ENCODE measurements at regions not wholly inside any gene's neighbourhood (a gene's known extent, or its start where the extent isn't known, plus 50 kb on each side); places are given as distances from the start of the nearest gene placed in this dataset.

- no peaks in the 10 kb centered on the region for H3K27me3 ChIP-seq
- intact Hi-C loops (cut with DNase I) = no loop called here
- no peak overlapping the region for H3K4me3 ChIP-seq
- H3K36me3 ChIP-seq (replicated peaks in 1 of 2; ENCODE audit: insufficient read depth in 1 of 2, low read depth in 2 of 2) = no peaks in the 10 kb centered on the region
- no peak overlapping the region for H3K27ac ChIP-seq
- DNase-seq = no peak
- ATAC-seq = no peak
- H3K9me3 ChIP-seq = no peaks in the 10 kb centered on the region
- TF ChIP-seq CTCF (IDR thresholded peaks at IDR 0.05) (no peak), POLR2A (IDR thresholded peaks at IDR 0.05) (no peak)
- H3K4me1 ChIP-seq = no peaks in the 10 kb centered on the region
Observed at GRCh38 chr4:179981161-179981560, 2262.0 kb upstream of the TENM3 start.

- intact Hi-C loops (cut with DNase I) = no loop called here
- H3K27ac ChIP-seq = no peak overlapping the region
- no peak for DNase-seq
- no peaks in the 10 kb centered on the region for H3K9me3 ChIP-seq
- no peak overlapping the region for H3K4me3 ChIP-seq
- ATAC-seq = no peak
- H3K36me3 ChIP-seq (replicated peaks in 1 of 2; ENCODE audit: insufficient read depth in 1 of 2, low read depth in 2 of 2) = no peaks in the 10 kb centered on the region
- H3K27me3 ChIP-seq = no peaks in the 10 kb centered on the region
- no peak for TF ChIP-seq POLR2A (IDR thresholded peaks at IDR 0.05)
- no peak for TF ChIP-seq CTCF (IDR thresholded peaks at IDR 0.05)
- WGBS, 2 donors = 62 to 63% methylated on average over 4 of the region's 4 CpGs
- H3K4me1 ChIP-seq = no peaks in the 10 kb centered on the region
Observed at GRCh38 chr4:179989975-179990374, 2253.2 kb upstream of the TENM3 start.

GRCh38 chr4:180009316-180009715 is 2233.9 kb upstream of the TENM3 start:
- H3K36me3 ChIP-seq (replicated peaks in 1 of 2; ENCODE audit: insufficient read depth in 1 of 2, low read depth in 2 of 2) = no peaks in the 10 kb centered on the region
- TF ChIP-seq CTCF (IDR thresholded peaks at IDR 0.05) (no peak), POLR2A (IDR thresholded peaks at IDR 0.05) (no peak)
- no peak for ATAC-seq
- WGBS, 2 donors = 46 to 68% methylated on average over 2 of the region's 2 CpGs
- H3K4me1 ChIP-seq = no peaks in the 10 kb centered on the region
- no peak overlapping the region for H3K27ac ChIP-seq
- H3K27me3 ChIP-seq = no peaks in the 10 kb centered on the region
- DNase-seq = no peak
- no peak overlapping the region for H3K4me3 ChIP-seq
- intact Hi-C loops (cut with DNase I) = no loop called here
- no peaks in the 10 kb centered on the region for H3K9me3 ChIP-seq

- Histone ChIP-seq H3K4me3 (no peak overlapping the region), H3K27ac (no peak overlapping the region), H3K36me3 (replicated peaks in 1 of 2; ENCODE audit: insufficient read depth in 1 of 2, low read depth in 2 of 2) (no peaks in the 10 kb centered on the region), H3K27me3 (no peaks in the 10 kb centered on the region), H3K4me1 (no peaks in the 10 kb centered on the region), H3K9me3 (no peaks in the 10 kb centered on the region)
- WGBS, 2 donors = 34 to 62% methylated on average over 8 of the region's 8 CpGs
- peak in 4 of 7 experiments; percentile 14 to 36 (median 23) for TF ChIP-seq CTCF (IDR thresholded peaks at IDR 0.05)
- no peak for TF ChIP-seq POLR2A (IDR thresholded peaks at IDR 0.05)
- intact Hi-C loops (cut with DNase I) = no loop called here
- no peak for ATAC-seq
- DNase-seq = peak; percentile 14 to 70 (median 41)
Observed at GRCh38 chr4:180028682-180029081, 2214.5 kb upstream of the TENM3 start.

GRCh38 chr4:180031330-180031729 is 2211.9 kb upstream of the TENM3 start:
- Histone ChIP-seq H3K27ac (no peak overlapping the region), H3K4me3 (no peak overlapping the region), H3K36me3 (replicated peaks in 1 of 2; ENCODE audit: insufficient read depth in 1 of 2, low read depth in 2 of 2) (no peaks in the 10 kb centered on the region), H3K27me3 (no peaks in the 10 kb centered on the region), H3K4me1 (no peaks in the 10 kb centered on the region), H3K9me3 (no peaks in the 10 kb centered on the region)
- DNase-seq (no peak), ATAC-seq (no peak)
- 60 to 64% methylated on average over 1 of the region's 1 CpG for WGBS, 2 donors
- intact Hi-C loops (cut with DNase I) = no loop called here
- TF ChIP-seq POLR2A (IDR thresholded peaks at IDR 0.05) (no peak), CTCF (IDR thresholded peaks at IDR 0.05) (no peak)
